ENCODE measurements at regions not wholly inside any gene's neighbourhood (a gene's known extent, or its start where the extent isn't known, plus 50 kb on each side); places are given as distances from the start of the nearest gene placed in this dataset.

- Mint-ChIP-seq H3K27me3 (ENCODE audit: low read depth) (no peaks in the 10 kb centered on the region), H3K4me1 (no peaks in the 10 kb centered on the region), H3K9me3 (no peaks in the 10 kb centered on the region), H3K36me3 (ENCODE audit: low read depth) (no peaks in the 10 kb centered on the region), H3K4me3 (no peak overlapping the region), H3K27ac (ENCODE audit: unreplicated experiment) (no peak overlapping the region)
- no peak for DNase-seq (ENCODE audit: low read depth, low spot score)
- peak; percentile 41 for TF ChIP-seq CTCF (conservative IDR thresholded peaks at IDR 0.05)
Observed at GRCh38 chr10:84076540-84077195, 62.6 kb upstream of the GHITM start.

- no peak overlapping the region for H3K4me3 Mint-ChIP-seq
Observed at GRCh38 chr10:84077768-84078167, 61.5 kb upstream of the GHITM start.

GRCh38 chr10:84078771-84079170 lies 60.5 kb upstream of the GHITM start:
- H3K9me3 Mint-ChIP-seq = no peaks in the 10 kb centered on the region

More at GRCh38 chr10:84077768-84078167, 61.5 kb upstream of the GHITM start:
- no peak for TF ChIP-seq CTCF (conservative IDR thresholded peaks at IDR 0.05)
- Mint-ChIP-seq H3K9me3 (no peaks in the 10 kb centered on the region), H3K4me1 (no peaks in the 10 kb centered on the region), H3K27me3 (ENCODE audit: low read depth) (no peaks in the 10 kb centered on the region), H3K36me3 (ENCODE audit: low read depth) (no peaks in the 10 kb centered on the region), H3K27ac (ENCODE audit: unreplicated experiment) (no peak overlapping the region)
- no peak for DNase-seq (ENCODE audit: low read depth, low spot score)

GRCh38 chr10:84084342-84084741 lies 55.0 kb upstream of the GHITM start:
- Mint-ChIP-seq H3K27ac (ENCODE audit: unreplicated experiment) (no peak overlapping the region), H3K4me3 (no peak overlapping the region), H3K36me3 (ENCODE audit: low read depth) (no peaks in the 10 kb centered on the region), H3K27me3 (ENCODE audit: low read depth) (no peaks in the 10 kb centered on the region), H3K4me1 (no peaks in the 10 kb centered on the region), H3K9me3 (peaks cover 6% of the 10 kb centered on the region)
- DNase-seq (ENCODE audit: low read depth, low spot score) = no peak
- TF ChIP-seq CTCF (conservative IDR thresholded peaks at IDR 0.05) = no peak

More at GRCh38 chr10:84078771-84079170, 60.5 kb upstream of the GHITM start:
- Mint-ChIP-seq H3K4me3 (no peak overlapping the region), H3K27me3 (ENCODE audit: low read depth) (no peaks in the 10 kb centered on the region), H3K4me1 (no peaks in the 10 kb centered on the region), H3K36me3 (ENCODE audit: low read depth) (no peaks in the 10 kb centered on the region), H3K27ac (ENCODE audit: unreplicated experiment) (no peak overlapping the region)
- TF ChIP-seq CTCF (conservative IDR thresholded peaks at IDR 0.05) = no peak
- DNase-seq (ENCODE audit: low read depth, low spot score) = no peak

- DNase-seq (ENCODE audit: low read depth, low spot score) = no peak
- Mint-ChIP-seq H3K4me1 (no peaks in the 10 kb centered on the region), H3K4me3 (no peak overlapping the region), H3K9me3 (peaks cover 6% of the 10 kb centered on the region), H3K27me3 (ENCODE audit: low read depth) (no peaks in the 10 kb centered on the region), H3K36me3 (ENCODE audit: low read depth) (no peaks in the 10 kb centered on the region), H3K27ac (ENCODE audit: unreplicated experiment) (no peak overlapping the region)
- TF ChIP-seq CTCF (conservative IDR thresholded peaks at IDR 0.05) = no peak
Observed at GRCh38 chr10:84087202-84087601, 52.1 kb upstream of the GHITM start.
